Posterior vena cava (tissue), 2 donors: ENCODE measurements at regions not wholly inside any gene's neighbourhood (a gene's known extent, or its start where the extent isn't known, plus 50 kb on each side); places are given as distances from the start of the nearest gene placed in this dataset.
"Not testable (repeated sequence)": the region's sequence is repeated elsewhere in the genome, so short reads cannot be mapped to it uniquely, and the experiment has no call there.

Experiments
- DNase-seq: peaks from one replicate; pipeline ENCODE4 v3.0.0-alpha.2; 2020; ENCODE audit warnings: low spot score
- intact Hi-C, 2 donors: fragments of 100-400 bp; cut with DNase I; formaldehyde crosslinking; loops; one replicate each; pipeline versions ENCODE4 v1.14.1 to v1.14.2; 2022 to 2023
- donor health status: DM: yes; HTN: yes; CAD: no.
- donor health status: DM: yes; HTN: yes; CAD: no.

DNA sequence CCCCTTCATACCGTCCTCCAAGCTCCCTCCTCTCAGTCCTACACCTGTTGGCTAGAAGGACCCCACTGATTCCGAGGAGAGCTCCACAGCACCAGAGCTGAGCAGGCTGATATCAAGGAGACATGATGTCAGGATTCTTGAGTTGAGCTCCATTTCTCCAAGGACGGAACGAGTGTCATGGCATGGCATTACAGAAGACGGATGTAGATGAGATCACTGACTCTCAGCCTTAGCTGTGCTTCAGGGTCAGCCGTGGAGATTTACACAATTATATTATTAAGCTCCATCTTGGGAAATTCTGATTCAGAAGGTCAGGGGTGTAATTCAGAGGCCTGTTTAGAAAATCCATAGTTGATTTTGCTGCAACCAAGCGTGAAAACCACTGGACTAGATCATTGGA is 428.9 kb upstream of the B3GAT1 start:
- intact Hi-C loops, result no loop called here
- no peak for DNase-seq

DNA sequence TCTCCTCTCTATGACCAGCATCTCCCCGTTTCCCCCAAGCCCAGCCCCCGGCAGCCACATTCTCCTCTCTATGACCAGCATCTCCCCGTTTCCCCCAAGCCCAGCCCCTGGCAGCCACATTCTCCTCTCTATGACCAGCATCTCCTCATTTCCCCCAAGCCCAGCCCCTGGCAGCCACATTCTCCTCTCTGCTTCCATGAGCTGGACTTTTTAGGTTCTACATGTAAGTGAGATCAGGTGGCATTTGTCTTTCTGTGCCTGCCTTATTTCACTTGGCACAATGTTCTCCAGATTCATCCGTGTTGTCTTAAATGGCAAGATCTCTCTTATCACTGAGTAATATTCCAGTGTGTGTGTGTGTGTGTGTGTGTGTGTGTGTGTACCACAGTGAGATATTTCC is 428.1 kb upstream of the B3GAT1 start:
- intact Hi-C loops, DNase-seq: not testable (repeated sequence)

DNA sequence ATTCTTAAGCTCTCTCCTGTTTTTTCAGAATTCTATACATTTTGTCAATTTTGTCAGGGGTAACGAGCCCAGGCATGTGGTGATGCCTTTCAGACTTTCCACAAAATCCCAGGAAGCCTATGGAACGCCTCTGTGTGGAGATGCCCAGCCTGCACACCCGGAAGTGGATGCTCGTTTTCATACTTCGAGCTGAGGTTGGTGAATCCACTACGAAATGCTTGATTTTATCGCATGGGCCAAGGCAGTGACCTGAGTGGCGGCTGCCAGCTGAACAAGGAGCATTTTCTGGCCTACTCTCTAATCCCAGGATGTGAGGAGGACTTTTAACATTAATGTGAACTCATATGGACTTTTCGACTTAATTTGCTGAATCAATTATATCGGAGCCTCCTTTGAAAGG is 426.7 kb upstream of the B3GAT1 start:
- intact Hi-C loops, result no loop called here
- no peak for DNase-seq

DNA sequence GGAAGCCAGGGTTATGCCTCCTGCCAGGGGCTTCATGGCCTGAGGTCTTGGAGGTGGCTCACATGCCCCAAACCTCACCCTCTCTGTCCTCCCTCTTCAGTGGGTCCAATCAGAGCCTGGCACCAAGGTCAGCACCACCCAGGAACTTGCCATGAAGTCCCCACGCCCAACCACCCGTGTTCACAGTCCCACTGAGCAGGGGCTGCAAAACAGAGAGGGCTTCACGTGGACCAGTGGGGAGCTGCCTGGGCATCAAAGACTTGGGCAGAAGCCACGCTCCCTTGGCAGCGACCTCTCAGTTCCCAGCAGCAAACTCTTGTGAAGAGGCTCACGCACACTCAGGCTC is 425.8 kb upstream of the B3GAT1 start:
- no peak for DNase-seq
- intact Hi-C loops, result no loop called here

DNA sequence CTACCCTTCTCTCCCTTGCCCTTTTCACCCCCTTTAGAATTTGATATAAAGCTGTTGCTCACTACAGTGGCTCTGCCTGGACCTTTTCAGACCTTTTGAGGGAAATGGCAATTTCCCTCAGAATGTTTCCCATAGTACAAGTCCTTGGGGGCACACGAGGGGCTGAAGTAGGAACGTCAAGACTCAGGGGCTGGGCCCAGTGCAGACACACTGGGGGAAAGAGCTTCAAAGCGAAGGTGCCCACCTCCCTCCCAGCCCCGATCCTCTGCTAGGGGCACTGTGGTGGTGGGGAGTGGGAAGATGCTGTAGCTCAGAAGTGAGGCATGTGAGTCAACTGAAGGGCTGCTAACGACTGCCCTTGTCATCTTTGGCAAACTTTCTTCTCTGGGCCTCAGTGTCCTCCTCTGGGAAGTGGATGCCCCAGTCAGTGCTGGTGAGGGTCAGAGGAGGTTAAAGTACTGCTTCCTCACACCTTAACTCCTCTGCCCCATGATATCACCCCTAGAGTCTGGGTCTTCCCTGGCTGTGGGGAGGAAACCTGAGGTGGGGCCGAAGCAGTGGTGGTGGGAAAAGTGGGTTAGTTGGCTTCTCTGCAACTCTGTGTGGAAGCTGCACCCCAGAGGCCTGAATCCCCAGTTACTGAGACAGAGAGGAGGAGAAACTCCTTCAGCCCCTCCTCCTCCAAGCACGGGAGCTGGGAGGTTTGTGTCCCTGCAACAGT is 425.3 kb upstream of the B3GAT1 start:
- intact Hi-C loops, result no loop called here
- DNase-seq, result no peak

DNA sequence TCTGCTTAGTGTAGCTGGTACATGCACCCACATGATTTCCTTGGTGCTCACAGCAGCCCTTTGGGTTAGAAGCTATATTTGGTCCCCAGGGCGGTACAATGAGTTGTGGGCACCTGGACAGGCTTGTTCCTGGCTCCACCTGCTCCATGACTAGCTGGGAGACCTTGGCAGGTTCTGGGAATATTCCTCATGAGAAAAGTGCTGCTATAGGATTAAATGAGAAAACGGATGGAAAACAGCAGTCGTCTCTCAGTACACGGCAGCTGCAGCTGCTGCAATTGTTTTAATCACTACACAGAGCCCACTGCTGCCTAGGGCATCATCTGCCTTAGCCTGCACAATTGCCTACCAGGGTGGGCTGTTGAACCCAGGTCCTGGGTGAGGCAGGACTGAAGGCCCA is 424.5 kb upstream of the B3GAT1 start:
- intact Hi-C loops, result no loop called here
- DNase-seq, result no peak

DNA sequence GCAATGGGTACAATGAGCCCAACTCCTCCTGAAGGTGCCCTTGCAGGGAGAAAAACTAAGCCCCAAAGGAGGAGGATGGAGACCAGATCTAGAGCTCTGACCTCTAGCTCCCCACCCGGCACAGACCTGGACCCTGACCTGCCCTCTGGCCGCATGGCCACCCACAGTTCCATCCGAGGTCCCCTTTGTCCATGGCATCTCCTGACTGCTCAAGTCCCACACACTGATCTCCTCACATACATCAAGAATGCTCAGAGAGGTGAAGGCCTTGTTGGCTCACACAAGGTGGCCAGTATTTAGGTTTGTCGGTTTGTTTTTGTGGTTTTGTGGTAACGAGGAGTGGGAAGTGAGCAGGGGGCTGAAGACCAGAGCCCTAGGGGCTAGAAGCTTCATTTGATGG is 423.5 kb upstream of the B3GAT1 start:
- intact Hi-C loops, result no loop called here
- no peak for DNase-seq

DNA sequence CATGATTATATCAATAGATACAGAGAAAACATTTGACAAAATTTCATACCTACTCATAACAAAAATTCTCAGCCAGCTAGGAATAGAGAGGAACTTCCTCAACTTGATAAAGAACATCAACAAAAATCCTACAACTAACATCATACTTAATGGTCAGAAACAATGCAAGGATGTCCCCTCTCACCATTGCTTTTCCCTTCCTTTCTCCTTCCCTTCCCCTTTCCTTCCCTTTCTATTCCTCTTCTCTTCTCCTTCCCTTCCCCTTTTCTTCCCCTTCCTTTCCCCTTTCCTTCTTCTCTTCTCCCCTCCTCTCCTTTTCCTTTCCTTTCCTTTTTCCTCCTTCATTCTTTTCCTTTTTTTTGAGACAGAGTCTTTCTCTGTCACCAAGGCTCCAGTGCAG is 418.3 kb upstream of the B3GAT1 start:
- intact Hi-C loops, result no loop called here
- no peak for DNase-seq

DNA sequence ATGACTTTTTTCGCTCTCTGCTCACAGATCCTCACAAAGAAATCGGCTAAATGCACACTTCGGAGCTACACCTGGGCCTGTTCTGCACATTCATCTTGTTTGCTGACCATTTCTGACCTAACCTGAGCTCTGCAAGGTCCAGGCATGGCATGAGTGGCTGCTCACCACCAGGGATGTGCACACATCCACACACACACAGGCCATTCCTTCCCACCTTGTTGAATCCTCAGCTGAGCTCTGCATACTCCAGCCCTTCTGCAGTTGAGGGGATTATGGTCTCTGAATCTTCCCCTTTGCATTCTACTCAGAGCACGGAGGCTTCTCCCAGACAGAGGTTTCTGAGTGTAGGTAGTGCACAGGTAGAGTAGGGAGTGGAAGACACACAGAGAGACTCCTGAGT is 411.9 kb upstream of the B3GAT1 start:
- no peak for DNase-seq
- intact Hi-C loops, result no loop called here

DNA sequence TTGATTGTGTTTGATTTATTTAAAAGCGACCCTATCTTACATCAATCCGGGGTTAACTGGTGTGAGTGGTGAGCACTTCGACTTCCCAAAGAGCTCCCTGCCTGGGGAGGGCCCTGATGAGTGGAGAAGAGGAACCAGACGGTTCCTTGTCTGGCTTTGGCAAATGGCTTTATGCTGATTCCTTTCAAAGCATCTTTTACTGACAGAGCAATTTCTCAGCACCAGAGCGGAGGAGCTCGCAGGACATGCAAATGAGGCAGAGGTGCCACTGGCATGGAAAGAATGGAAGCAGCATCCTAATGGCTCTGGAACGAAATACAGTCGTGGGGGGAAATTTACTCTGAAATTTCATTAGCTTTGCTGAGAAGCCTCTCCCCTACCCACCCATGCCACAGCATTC is 410.9 kb upstream of the B3GAT1 start:
- intact Hi-C loops, result no loop called here
- no peak for DNase-seq

DNA sequence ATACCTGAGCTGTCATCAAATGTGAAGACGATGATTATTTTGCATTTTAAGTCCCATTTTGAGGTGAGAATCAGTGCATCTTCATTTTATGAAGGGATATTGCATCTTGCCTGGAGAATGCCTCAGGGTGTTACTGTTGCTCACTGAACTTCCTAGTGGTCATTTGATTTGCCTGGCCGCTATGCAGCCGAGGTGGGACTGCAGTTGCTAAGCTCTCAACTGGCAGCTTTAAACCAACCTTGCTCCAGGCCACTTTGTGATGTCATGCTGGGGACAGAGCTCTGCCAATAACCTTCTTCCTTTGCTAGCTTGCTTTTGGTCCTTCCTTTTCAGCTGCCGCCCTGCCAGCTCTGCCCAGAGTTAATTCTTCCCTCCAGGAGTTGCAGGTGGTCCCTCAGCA is 409.4 kb upstream of the B3GAT1 start:
- intact Hi-C loops, result no loop called here
- DNase-seq, result no peak

DNA sequence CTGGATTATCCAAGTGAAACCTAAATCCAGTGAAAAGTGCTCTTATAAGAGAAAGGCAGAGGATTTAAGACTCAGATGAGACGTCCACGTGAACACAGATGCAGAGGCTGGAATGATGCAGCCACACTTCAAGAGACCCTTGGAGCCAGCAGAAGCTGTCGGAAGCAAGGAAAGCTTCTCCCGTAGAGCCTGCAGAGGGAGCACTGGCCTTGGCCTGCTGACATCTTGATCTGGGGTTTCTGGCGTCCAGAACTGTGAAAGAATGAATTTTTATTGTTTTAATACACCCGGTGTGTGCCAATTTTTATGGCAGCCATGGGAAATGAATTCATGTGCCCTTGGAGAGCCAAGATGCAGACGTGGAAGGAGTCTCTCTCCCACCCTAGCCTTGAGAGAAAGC is 407.0 kb upstream of the B3GAT1 start:
- DNase-seq, result no peak

DNA sequence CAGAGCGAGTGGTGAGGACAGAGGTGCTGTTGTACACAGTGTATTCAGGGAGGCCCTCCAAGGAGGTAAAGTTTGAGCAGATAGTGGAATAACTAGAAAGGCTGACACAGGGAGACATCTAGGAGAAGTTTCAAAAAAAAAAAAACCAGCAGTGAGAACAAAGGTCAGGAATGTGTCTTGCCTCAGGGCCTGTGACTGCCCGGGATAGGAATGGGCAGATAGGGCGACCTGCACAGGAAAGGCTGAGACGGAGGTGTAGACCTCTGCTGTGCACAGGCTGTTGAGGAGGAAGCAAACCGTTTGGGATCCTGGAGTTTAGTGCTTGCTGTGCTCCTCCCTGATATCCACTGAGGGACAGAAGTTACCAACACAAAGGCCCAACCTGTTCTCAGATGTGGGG is 406.5 kb upstream of the B3GAT1 start:
- no peak for DNase-seq
- intact Hi-C loops, result no loop called here

More for the DNA sequence above, 407.0 kb upstream of the B3GAT1 start:
- intact Hi-C loops, result no loop called here

DNA sequence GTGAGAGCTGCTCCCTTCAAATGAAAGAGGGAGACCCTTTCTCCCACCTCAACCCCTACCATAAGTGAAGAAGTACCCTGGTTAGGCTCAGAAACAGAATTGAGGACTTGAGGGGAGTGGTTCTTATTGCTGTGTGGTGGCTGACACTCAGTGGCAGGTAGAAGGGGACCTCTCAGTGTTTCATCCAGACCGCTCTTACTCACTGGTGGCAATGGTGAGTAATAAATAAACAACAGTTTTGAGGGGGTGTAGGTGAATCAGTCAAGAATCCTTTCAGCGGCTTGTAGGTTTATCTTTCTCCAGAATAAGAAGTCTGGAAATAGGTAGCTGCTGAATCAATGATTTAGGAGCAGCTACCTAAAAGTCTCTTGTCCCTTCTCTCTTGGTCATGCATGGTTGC is 403.4 kb upstream of the B3GAT1 start:
- intact Hi-C loops, result no loop called here
- DNase-seq, result no peak

DNA sequence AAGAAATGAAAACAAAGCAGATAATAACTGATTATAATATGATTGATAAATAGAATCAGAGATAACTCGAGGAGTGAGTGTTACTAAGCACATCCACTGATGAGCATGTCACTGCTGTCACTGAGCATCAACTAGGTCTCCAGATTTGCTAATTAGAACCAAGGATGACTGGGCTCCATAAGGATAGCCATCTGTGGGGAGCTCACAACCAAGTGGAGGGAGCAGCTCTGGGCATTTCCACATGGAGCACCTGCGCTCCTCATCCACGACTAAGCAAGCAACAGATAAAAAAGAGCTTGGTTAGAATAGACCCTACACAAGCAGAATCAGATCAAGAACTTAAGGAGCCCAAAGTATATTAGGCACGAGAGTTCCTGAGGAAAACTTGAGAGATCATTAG is 396.0 kb upstream of the B3GAT1 start:
- no peak for DNase-seq
- intact Hi-C loops, result no loop called here

DNA sequence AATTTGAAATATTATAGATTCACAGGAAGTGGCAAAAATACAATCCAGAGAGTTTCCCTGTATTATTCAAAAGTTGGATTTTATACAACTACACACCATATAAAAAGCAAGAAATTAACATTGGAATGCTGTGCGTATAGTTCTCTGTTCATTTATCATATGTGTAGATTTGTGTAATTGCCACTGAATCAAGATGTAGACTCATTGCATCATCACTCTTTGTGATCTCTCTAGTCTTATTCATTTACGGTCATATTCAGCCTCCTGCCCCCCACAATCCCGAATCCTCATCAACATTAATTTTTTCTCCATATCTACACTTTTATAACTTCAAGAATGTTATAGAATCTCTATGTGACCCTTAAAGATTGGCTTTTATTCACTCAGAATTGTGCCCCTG is 390.6 kb upstream of the B3GAT1 start:
- no peak for DNase-seq
- intact Hi-C loops, result no loop called here

DNA sequence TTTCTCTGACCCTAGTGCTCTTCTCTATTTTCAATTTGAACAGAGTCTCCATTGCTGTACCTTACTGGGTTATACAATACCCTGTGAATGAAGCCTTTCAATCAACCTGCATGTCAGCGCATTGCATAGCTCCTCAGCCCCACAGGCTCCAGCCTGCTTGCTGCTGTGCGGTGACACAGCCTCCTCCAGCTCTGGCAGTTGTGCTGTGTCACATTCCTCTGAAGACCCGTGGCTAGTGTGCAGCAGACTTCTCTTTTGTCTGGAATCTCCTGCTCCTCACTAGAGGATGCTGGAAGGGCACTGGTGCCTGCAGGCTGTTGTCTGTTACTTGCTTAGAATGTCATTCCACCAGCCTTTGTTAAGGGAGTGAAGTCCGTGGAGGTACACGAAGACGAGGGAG is 390.1 kb upstream of the B3GAT1 start:
- DNase-seq, result no peak
- intact Hi-C loops, result no loop called here

DNA sequence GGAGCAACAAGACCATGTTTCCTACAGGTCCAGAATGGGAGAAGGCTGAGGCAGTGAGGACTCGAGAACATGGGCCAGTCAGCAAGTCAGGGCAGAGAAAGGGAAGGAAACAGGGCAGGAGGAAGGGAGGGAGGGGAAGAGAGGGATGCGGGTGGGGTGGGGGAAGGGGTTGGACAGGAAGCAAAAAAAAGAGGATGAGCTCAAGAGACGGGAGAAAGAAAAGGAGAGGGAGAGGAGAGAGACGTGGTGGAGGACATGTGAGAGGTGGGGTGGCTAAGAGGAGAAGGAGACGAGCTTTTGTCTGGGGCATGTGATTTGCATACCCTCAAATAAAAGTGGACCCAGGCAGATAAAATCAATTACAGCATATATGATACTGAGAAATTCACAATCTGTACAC is 389.5 kb upstream of the B3GAT1 start:
- intact Hi-C loops, result no loop called here
- no peak for DNase-seq

DNA sequence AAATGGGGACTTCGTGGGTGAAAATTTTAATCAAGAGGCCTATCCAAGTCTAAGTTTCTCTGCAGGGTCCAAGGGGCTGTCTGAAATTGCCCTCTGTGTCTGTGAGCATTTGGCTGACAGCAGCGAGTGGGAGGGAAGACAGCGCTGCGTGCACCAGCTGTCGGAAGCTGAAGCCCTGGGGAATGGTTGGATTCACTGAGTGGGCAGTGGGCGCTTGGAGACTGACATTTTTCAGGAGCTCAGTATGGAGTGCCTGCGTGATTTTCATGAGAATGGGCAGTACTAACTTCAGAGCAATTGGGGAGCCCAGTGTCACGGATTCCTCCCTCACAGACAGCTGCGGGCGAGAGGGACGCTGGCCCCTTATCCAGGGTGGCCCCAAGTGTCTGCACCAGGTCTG is 388.8 kb upstream of the B3GAT1 start:
- intact Hi-C loops, result no loop called here
- DNase-seq, result no peak

DNA sequence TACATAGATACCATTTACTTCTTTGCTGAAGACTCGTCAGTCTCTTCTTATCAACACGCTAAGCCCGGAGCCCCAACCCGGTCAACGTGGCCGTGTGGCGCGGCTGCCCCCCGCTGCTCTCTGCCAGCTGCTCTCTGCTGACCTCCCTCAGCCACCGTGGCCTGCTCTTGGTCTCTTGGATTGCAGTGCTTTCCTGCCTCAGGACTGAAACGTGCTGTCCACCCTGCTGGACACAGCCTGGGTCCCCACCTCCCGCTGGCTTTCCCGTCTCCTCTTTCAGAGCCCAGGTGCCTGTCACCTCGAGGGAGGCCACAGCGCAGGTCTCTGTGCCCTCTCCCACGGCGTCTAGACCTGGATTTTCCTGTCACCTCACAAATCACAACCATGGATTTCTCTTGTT is 388.1 kb upstream of the B3GAT1 start:
- intact Hi-C loops, result no loop called here
- DNase-seq, result no peak

DNA sequence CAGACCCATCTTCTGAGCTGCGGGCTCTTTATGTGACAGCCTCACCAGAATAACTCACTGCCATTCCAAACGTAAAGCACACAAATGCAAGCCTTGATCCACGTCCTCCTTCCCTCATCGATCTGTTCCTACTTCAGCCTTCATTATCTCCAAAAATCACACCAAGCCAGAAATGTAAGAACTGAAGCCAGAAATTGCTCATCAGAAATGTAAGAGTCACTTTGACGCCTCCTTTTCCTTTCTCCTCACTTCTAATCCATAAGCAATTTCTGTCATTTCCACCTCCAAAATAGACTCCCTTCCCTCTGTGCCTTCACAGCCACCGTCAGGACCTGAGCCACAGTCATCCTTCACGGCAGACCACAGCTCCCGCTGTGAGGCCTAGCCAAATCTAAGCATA is 387.3 kb upstream of the B3GAT1 start:
- intact Hi-C loops, result no loop called here
- DNase-seq, result no peak

DNA sequence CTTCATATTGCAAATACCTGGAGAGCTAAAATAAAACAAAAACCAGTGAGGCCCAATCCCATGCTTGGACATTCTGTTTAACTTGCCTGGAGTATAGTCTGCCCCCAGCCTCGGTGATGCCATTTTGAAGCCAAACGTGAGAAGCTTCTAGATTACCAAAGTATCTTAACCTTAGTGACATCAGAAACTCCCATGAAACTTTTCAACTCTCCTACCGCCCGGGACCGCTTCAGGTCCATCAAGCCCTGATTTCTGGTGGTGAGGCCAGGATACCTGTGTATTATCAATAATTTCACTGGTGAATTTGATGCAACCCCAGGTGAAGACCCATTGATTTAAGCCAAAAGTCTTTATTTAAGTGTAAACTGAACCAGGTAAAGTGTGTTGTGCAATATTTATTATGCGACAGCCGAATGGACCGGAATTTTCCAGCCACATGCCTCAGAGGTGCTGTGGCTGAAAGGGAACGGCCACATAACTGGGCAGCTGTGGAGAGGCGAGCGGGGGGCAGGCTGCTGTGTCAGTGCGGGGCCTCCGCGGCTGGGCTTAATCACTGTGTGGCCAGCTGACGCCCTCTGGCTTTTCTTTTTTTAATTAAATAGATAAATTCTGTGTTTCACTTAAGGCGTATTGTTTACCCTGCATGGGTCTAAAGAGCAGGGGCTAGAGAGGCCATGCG is 385.5 kb upstream of the B3GAT1 start:
- intact Hi-C loops, result no loop called here
- no peak for DNase-seq
